ENCODE measurements at regions not wholly inside any gene's neighbourhood (a gene's known extent, or its start where the extent isn't known, plus 50 kb on each side); places are given as distances from the start of the nearest gene placed in this dataset.

- TF ChIP-seq CTCF (IDR thresholded peaks at IDR 0.05) = no peak
- DNase-seq (ENCODE audit: low spot score) (no peak), ATAC-seq (ENCODE audit: low FRiP score) (no peak)
Measured at GRCh38 chr6:26249707-26249956, 115.4 kb upstream of the BTN3A2 start.

- no peak for ATAC-seq (ENCODE audit: low FRiP score)
- DNase-seq (ENCODE audit: low spot score) = no peak
- no peak for TF ChIP-seq CTCF (IDR thresholded peaks at IDR 0.05)
Measured at GRCh38 chr6:26249957-26250697, 114.9 kb upstream of the BTN3A2 start.

- ATAC-seq (ENCODE audit: low FRiP score) (no peak), DNase-seq (ENCODE audit: low spot score) (no peak)
- no peak for TF ChIP-seq CTCF (IDR thresholded peaks at IDR 0.05)
Measured at GRCh38 chr6:26250698-26251044, 114.3 kb upstream of the BTN3A2 start.

GRCh38 chr6:26251354-26252076 lies 113.5 kb upstream of the BTN3A2 start:
- ATAC-seq (ENCODE audit: low FRiP score) (no peak), DNase-seq (ENCODE audit: low spot score) (no peak)
- no peak for TF ChIP-seq CTCF (IDR thresholded peaks at IDR 0.05)

GRCh38 chr6:26252077-26252472 lies 112.9 kb upstream of the BTN3A2 start:
- no peak for TF ChIP-seq CTCF (IDR thresholded peaks at IDR 0.05)

GRCh38 chr6:26254724-26255123 lies 110.3 kb upstream of the BTN3A2 start:
- ATAC-seq (ENCODE audit: low FRiP score) (no peak), DNase-seq (ENCODE audit: low spot score) (no peak)
- no peak for TF ChIP-seq CTCF (IDR thresholded peaks at IDR 0.05)

More at GRCh38 chr6:26252077-26252472, 112.9 kb upstream of the BTN3A2 start:
- no peak for DNase-seq (ENCODE audit: low spot score)
- ATAC-seq (ENCODE audit: low FRiP score) = no peak

GRCh38 chr6:26257272-26257671 lies 107.7 kb upstream of the BTN3A2 start:
- TF ChIP-seq CTCF (IDR thresholded peaks at IDR 0.05) = no peak
- no peak for DNase-seq (ENCODE audit: low spot score)
- ATAC-seq (ENCODE audit: low FRiP score) = no peak

Measured in omental fat pad (tissue), 3 donors.